ENCODE measurements at regions not wholly inside any gene's neighbourhood (a gene's known extent, or its start where the extent isn't known, plus 50 kb on each side); places are given as distances from the start of the nearest gene placed in this dataset.

DNA sequence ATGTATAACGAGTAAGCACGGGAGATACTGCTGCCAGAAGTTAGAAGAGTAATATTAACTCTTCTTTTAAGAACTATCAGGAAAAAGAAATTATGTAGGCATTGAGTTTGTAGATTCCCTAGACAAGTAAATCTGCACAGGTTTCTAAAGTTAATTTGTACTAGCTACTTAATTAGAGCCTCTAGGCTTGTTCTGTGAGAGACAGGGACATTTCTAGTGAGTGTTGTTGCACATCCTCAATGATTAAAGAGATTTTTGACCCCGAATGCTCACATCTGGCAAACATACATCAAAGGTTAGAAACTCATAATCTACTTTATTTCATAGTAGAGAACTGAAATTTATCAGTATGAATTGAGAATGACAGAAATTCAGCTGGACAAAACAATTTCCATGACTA is 669.0 kb upstream of the CDH7 start:
- no peaks in the 10 kb centered on the region for H3K27me3 ChIP-seq (ENCODE audit: insufficient read depth, low read depth)
- H3K79me2 ChIP-seq (ENCODE audit: insufficient read depth, low read depth): no peaks in the 10 kb centered on the region
- no peaks in the 10 kb centered on the region for H4K20me1 ChIP-seq (ENCODE audit: insufficient read depth)
- no peaks in the 10 kb centered on the region for H3K36me3 ChIP-seq (ENCODE audit: insufficient read depth)
- H2AFZ ChIP-seq (ENCODE audit: low read depth): no peak overlapping the region
- no peak overlapping the region for H3K9ac ChIP-seq
- H3K4me3 ChIP-seq (IDR thresholded peaks at IDR 0.05; ENCODE audit: insufficient read depth, low read depth, low read length): no peak overlapping the region
- H3K4me1 ChIP-seq (ENCODE audit: low read depth, poor library complexity, severe bottlenecking): no peaks in the 10 kb centered on the region
- H3K4me2 ChIP-seq: no peak overlapping the region
- TF ChIP-seq, protein P1, sequence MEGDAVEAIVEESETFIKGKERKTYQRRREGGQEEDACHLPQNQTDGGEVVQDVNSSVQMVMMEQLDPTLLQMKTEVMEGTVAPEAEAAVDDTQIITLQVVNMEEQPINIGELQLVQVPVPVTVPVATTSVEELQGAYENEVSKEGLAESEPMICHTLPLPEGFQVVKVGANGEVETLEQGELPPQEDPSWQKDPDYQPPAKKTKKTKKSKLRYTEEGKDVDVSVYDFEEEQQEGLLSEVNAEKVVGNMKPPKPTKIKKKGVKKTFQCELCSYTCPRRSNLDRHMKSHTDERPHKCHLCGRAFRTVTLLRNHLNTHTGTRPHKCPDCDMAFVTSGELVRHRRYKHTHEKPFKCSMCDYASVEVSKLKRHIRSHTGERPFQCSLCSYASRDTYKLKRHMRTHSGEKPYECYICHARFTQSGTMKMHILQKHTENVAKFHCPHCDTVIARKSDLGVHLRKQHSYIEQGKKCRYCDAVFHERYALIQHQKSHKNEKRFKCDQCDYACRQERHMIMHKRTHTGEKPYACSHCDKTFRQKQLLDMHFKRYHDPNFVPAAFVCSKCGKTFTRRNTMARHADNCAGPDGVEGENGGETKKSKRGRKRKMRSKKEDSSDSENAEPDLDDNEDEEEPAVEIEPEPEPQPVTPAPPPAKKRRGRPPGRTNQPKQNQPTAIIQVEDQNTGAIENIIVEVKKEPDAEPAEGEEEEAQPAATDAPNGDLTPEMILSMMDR (conservative IDR thresholded peaks at IDR 0.05; ENCODE audit: low read depth, low read length): no peak
- no peak overlapping the region for H3K27ac ChIP-seq

DNA sequence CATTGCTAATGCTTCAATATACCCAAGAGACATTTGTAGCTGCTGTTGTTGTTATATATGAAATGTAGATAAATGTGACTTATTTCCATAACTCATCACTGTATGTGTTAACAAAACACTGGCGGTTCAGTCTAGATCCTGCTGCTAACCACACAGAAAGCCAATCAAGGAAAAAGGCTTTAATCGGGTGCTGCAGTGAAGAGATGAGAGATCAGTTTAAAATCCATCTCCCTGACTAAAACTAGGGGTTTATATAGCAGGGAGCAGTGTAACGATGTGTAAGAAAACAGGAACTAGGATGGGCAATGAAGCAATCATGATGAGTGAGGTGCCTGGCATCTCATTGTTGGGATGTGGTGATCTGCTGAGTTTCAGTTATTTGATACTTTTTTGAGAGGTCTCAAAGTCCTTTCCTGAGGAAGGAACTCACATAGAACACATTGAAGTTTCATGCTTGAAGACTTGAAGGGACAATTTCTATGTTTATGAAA is 677.7 kb upstream of the CDH7 start:
- Histone ChIP-seq H3K27ac (no peak overlapping the region), H3K9ac (no peak overlapping the region), H3K4me3 (IDR thresholded peaks at IDR 0.05; ENCODE audit: insufficient read depth, low read depth, low read length) (no peak overlapping the region), H2AFZ (ENCODE audit: low read depth) (no peak overlapping the region), H4K20me1 (ENCODE audit: insufficient read depth) (no peaks in the 10 kb centered on the region), H3K36me3 (ENCODE audit: insufficient read depth) (no peaks in the 10 kb centered on the region), H3K4me1 (ENCODE audit: low read depth, poor library complexity, severe bottlenecking) (no peaks in the 10 kb centered on the region), H3K79me2 (ENCODE audit: insufficient read depth, low read depth) (no peaks in the 10 kb centered on the region), H3K27me3 (ENCODE audit: insufficient read depth, low read depth) (no peaks in the 10 kb centered on the region), H3K4me2 (no peak overlapping the region)
- TF ChIP-seq, protein P1 (conservative IDR thresholded peaks at IDR 0.05; ENCODE audit: low read depth, low read length): no peak

DNA sequence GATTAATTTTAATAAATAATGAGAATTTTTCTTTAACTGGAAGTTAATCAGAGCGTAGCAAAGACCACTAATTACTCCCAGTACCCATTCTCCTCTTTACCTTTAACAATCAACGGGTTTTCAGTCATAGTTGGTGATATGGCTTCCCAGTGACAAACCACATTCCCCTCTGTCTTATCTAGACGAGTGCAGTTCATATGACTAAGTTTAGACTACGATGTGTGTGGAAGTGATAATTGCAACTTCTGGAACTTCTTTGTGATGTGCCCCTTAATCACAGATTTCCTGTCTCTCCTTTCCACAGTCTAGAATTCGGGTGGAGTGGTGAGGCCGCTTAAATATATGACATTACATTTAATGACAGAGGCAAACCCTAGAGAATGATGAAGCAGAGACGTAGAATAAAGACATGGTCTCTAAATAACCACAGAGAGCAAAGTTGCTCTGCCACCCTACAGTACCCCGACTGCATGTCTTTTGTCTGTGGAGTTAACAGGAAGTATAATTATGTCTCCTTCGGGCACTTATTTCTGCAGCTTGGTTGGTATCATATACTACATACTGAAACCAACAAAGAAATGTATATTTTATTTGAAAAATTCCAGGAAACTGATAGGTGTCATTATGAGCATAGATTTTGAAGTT is 693.3 kb upstream of the CDH7 start:
- Histone ChIP-seq H3K4me2 (peak overlapping the region; percentile 41), H3K36me3 (ENCODE audit: insufficient read depth) (no peaks in the 10 kb centered on the region), H3K9ac (0 out of 2 replicates have a peak overlapping the region, but pooled peaks have one; percentile 4), H3K27me3 (ENCODE audit: insufficient read depth, low read depth) (no peaks in the 10 kb centered on the region), H2AFZ (ENCODE audit: low read depth) (peak overlapping the region; percentile 52; the same call in 1 of the 2 replicates), H4K20me1 (ENCODE audit: insufficient read depth) (no peaks in the 10 kb centered on the region), H3K4me1 (ENCODE audit: low read depth, poor library complexity, severe bottlenecking) (no peaks in the 10 kb centered on the region), H3K79me2 (ENCODE audit: insufficient read depth, low read depth) (no peaks in the 10 kb centered on the region), H3K4me3 (IDR thresholded peaks at IDR 0.05; ENCODE audit: insufficient read depth, low read depth, low read length) (no peak overlapping the region), H3K27ac (no peak overlapping the region)
- TF ChIP-seq, protein P1 (conservative IDR thresholded peaks at IDR 0.05; ENCODE audit: low read depth, low read length): no peak

DNA sequence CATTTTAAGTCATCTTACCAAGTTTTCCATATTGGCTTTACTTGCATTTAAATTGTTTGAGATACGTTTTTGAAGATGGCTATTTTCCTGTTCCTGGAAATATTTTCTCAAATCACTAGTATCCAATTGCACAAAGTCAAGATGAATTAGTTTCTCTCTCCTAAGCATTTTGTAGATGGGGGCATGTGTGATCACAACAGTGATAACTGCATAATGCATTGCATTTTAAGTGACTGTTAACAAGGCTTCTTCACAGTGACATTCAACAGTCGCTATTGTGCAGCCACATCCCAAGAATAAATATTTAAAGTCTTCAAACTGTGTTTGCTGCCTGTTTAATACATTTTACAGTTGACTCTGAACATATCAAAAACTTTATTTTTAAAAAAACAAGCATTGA is 694.2 kb upstream of the CDH7 start:
- no peaks in the 10 kb centered on the region for H4K20me1 ChIP-seq (ENCODE audit: insufficient read depth)
- TF ChIP-seq, protein P1 (conservative IDR thresholded peaks at IDR 0.05; ENCODE audit: low read depth, low read length): no peak
- H3K27me3 ChIP-seq (ENCODE audit: insufficient read depth, low read depth): no peaks in the 10 kb centered on the region
- H3K4me3 ChIP-seq (IDR thresholded peaks at IDR 0.05; ENCODE audit: insufficient read depth, low read depth, low read length): no peak overlapping the region
- no peak overlapping the region for H3K4me2 ChIP-seq
- H3K36me3 ChIP-seq (ENCODE audit: insufficient read depth): no peaks in the 10 kb centered on the region
- no peak overlapping the region for H2AFZ ChIP-seq (ENCODE audit: low read depth)
- no peak overlapping the region for H3K27ac ChIP-seq
- no peak overlapping the region for H3K9ac ChIP-seq
- no peaks in the 10 kb centered on the region for H3K4me1 ChIP-seq (ENCODE audit: low read depth, poor library complexity, severe bottlenecking)
- H3K79me2 ChIP-seq (ENCODE audit: insufficient read depth, low read depth): no peaks in the 10 kb centered on the region

Data from KMS-11 (cell line).